ENCODE measurements at regions not wholly inside any gene's neighbourhood (a gene's known extent, or its start where the extent isn't known, plus 50 kb on each side); places are given as distances from the start of the nearest gene placed in this dataset.

DNA sequence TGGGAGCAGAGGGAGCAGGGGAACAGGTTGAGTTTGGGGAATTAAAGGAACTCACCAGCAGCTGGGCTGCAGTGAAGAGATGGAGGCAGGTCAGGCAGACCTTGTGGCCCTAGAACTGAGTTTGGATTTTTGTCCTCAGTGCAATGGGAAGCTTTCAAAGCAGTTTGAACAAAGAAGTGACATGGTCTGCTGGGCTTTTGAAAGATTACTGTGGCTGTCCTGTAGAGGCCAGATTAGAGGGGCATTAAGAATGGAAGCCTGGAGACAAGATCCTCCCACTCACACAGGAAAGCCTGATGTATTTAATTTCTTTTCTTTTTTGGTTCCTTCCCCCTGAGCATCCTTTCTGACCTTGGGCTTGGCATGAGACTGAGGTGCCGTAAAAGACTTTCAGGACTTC lies 118.1 kb upstream of the LHCGR start:
- no peak for TF ChIP-seq POLR2A (IDR thresholded peaks at IDR 0.05; ENCODE audit: extremely low read depth, insufficient read length)
- TF ChIP-seq, protein P1, sequence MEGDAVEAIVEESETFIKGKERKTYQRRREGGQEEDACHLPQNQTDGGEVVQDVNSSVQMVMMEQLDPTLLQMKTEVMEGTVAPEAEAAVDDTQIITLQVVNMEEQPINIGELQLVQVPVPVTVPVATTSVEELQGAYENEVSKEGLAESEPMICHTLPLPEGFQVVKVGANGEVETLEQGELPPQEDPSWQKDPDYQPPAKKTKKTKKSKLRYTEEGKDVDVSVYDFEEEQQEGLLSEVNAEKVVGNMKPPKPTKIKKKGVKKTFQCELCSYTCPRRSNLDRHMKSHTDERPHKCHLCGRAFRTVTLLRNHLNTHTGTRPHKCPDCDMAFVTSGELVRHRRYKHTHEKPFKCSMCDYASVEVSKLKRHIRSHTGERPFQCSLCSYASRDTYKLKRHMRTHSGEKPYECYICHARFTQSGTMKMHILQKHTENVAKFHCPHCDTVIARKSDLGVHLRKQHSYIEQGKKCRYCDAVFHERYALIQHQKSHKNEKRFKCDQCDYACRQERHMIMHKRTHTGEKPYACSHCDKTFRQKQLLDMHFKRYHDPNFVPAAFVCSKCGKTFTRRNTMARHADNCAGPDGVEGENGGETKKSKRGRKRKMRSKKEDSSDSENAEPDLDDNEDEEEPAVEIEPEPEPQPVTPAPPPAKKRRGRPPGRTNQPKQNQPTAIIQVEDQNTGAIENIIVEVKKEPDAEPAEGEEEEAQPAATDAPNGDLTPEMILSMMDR (IDR thresholded peaks at IDR 0.05; ENCODE audit: low read depth, low read length) = no peak

Measured in NB4 (cell line).